ENCODE measurements at regions not wholly inside any gene's neighbourhood (a gene's known extent, or its start where the extent isn't known, plus 50 kb on each side); places are given as distances from the start of the nearest gene placed in this dataset.
A peak's percentile ranks its signal among the peaks of the same experiment; 100 is the strongest.

DNA sequence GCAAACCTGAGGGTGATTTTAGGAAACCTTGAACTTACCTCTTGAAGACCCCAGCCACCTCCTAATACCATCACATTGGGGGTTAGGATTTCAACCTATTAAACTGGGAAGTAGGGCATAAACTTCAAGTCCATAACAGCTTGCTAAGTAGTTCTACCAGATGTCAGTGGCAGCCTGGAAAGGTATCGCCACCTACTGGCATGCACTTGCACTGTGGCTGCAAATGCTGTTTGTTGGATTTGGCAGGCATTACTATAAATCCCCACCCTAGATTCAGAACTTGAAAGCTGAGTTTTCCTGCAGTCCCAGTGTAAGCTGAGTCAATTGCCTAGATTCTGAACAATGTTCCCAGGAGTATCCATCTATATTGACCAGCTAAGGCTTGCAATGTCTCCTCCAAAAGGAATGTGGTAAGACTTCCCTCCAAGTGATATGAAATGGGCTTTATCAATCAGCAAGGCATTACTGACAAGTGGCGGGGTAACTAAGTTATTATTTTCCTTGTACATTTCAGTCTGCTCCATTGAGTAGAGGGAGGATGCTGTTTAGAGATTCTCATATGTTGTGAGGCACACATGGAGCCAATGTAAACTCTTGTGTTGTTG lies 474.5 kb downstream of the PTPRC start:
- intact Hi-C loops (cut with DNase I, micrococcal nuclease) = no loop called here
- ATAC-seq = peak; percentile 78
- peak; percentile 42 to 60 for DNase-seq

DNA sequence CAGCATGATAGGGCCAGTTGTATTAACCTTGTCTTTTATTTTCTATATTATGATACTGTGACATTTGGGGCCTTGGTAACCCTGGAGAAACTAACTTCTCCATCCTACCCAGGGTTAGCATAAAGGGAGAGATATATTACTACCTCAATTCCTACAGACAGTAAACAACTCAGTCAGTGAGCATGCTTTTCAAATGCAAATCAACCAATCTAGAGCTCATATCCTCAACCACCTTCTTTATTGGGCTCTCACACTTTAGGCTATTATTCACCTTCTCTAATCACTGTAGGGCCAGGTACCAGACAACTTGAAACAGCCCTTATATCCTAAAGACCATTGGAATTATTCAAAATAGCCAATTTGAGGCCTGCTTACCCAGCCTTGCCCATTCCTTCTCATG lies 477.6 kb downstream of the PTPRC start:
- DNase-seq = no peak
- intact Hi-C loops (cut with DNase I, micrococcal nuclease) = no loop called here
- no peak for ATAC-seq

DNA sequence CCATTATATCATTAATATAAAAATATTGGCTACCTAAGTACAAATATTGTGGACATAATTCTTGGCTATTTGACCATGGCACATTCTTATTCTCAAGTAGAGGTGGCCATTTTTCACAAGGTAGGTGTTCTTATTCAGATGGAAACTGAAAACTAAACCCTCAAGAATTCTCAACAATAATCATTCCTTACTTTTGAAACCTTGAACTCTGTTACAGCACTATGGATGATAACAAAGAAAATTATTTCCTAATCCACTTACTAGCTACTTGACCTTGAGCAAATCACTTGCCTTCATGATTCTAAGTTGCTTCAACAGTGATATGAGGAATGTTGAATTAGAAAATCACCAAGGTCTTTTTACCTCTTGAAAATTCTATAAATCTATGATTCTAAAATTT lies 482.2 kb downstream of the PTPRC start:
- intact Hi-C loops (cut with DNase I, micrococcal nuclease) = no loop called here
- no peak for DNase-seq
- ATAC-seq = no peak

DNA sequence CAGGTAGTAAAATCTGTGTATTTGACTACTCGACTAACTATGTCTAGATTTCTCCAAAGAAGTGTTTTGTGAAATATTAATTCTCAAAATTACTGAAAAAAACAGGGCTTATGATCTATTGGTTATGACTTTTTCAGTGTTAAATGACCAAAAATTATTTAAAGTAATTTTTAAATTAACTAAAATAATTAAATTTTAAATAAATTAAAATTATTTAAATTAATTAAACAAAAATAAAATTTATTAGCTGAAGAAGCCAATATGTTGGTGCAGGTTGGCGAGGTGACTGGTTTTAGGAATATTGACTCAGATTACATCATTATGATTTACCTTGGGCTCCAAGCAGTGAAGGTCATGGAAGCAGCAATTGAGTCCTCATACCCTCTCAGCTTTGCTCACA lies 483.2 kb downstream of the PTPRC start:
- ATAC-seq = no peak
- intact Hi-C loops (cut with DNase I, micrococcal nuclease) = no loop called here
- no peak for DNase-seq

DNA sequence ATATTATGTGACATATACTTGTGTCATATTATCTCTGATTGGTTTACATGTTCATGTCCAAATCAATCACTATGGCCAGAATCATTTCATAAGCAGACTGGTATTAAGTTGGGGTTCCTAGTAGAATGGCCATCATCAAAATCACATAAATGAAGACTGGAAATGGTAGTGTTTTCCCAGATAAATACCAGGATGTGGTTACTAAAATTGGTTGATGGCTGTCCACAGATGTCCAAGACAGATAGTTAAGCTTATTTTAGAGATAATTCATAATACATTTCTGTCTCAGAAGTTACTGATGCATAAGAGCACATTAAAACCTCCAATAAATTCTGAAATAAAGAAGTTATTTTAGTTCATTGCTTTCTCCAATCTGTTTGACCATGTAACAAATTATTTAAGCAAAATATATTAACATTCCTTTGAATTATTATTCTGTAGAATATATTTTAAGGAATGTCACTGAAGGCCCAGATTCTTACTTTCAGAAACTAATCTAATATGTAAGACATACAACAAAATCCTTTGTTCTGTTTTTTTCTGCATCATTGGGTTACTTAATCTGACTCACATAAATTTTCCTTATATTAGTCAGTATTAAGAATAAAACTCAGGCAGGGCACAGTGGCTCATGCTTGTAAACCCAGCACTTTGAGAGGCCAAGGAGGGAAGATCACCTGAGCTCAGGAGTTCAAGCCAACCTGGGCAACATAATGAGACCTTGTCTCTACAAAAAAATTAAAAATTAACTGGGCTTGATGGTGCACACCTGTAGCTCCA lies 483.9 kb downstream of the PTPRC start:
- ATAC-seq = no peak
- intact Hi-C loops (cut with DNase I, micrococcal nuclease) = no loop called here
- no peak for DNase-seq

DNA sequence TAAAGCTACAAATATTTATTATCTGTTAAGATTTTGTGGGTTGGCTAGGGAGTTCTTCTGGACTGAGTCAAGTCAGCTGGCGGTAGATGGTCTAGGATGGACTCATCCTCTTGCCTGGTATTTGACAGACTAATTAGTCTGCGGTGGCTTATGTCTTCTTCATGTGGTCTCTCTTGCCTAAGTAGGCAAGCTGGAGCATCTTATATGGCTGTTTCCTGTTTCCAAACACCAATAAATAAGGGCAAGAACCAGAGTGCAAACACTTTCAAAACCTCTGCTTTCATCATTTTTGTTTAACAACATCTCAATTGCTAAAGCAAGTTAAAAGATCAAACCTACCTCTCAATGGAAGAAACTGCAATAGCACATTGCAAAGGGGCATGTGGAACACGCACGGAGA lies 484.8 kb downstream of the PTPRC start:
- ATAC-seq = no peak
- DNase-seq = no peak

DNA sequence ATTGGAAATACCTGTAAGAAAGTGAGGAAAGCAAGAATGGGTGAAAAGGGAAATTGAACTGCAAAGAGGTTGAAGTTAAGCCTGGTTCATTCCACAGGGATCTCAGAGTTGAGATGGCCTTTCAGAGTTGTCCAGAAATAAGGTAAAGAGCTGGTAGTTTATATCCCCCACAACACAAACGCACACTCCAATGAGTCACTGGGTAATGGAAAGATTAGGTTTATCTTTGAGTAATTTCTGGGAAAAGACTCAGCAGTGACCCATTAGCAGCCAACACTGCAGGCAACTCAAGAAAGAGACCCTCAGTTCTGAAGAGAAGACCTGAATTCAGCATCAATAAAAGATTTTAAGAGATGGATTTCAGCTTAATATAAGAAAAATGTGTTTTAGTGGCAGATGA lies 485.5 kb downstream of the PTPRC start:
- intact Hi-C loops (cut with DNase I, micrococcal nuclease) = no loop called here
- no peak for ATAC-seq
- DNase-seq = no peak

More for the DNA sequence above, 484.8 kb downstream of the PTPRC start:
- intact Hi-C loops (cut with DNase I, micrococcal nuclease) = no loop called here

DNA sequence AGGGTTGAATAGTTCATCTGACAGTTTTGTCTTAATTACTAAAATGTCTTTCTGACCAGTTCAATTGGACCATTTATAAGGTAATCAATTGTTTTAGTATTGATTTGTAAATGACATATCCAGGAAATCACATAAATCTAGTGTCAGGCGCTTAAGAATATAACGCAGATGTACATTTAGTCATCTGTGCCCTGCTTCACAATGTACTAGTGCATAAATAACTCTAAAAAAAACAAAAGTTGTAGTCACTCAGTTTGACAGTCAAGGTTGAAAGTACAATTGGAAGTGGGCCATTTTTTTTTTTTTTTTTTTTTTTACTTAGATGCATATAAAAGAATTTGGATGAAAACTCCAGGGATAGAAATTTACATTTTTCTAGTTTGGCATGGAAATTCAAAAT lies 490.4 kb downstream of the PTPRC start:
- no peak for DNase-seq
- no peak for ATAC-seq
- intact Hi-C loops (cut with DNase I, micrococcal nuclease) = no loop called here

DNA sequence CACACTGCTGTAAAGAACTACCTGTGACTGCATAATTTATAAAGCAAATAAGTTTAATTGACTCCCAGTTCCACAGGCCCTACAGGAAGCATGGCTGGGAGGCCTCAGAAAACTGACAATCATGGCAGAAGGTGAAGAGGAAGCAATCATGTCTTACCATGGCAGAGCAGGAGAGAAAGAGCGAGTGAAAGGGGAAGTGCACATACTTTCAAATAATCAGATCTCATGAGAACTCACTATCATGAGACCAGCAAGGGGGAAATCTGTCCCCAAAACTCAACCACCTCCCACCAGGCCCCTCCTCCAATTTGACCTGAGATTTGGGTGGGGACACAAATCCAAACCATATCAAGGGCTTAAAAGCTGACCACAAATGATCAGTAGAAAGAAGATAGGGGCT lies 493.2 kb downstream of the PTPRC start:
- no peak for DNase-seq
- ATAC-seq = no peak
- intact Hi-C loops (cut with DNase I, micrococcal nuclease) = no loop called here

DNA sequence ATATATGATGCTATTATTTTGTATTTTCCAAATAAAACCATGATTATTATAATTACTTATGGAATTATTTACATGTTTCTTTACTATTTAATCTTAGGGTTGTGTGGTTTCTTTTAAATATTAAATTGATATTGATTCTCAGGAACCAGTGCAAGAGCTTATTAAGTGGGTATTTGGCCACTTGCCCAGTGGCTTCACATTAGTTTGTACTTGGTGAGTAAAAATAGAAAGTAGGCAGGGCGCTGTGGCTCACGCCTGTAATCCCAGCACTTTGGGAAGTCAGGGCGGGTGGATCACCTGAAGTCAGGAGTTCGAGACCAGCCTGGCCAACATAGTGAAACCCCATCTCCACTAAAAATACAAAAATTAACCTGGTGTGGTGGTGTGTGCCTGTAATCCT lies 497.1 kb downstream of the PTPRC start:
- DNase-seq (no peak), ATAC-seq (no peak)
- intact Hi-C loops (cut with DNase I, micrococcal nuclease) = no loop called here

DNA sequence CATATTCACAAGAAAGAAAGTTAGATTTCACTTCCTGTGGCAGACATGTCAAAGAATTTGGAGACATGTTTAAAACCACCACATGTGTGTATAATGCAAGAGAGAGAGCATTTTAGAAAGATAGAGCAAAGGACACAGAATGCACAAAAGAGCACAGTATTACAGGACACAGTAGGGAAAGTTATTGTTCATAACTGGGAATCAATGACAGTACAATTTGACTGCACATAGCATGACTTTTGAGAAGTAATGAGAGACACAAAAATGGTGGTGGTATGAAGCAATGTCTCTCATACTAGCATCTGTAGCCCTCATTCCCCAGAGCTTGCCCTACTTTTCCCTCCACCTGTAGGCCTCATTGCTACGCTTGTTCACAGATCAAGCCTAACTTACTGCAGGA lies 499.2 kb downstream of the PTPRC start:
- DNase-seq = no peak
- no peak for ATAC-seq
- intact Hi-C loops (cut with DNase I, micrococcal nuclease) = no loop called here

DNA sequence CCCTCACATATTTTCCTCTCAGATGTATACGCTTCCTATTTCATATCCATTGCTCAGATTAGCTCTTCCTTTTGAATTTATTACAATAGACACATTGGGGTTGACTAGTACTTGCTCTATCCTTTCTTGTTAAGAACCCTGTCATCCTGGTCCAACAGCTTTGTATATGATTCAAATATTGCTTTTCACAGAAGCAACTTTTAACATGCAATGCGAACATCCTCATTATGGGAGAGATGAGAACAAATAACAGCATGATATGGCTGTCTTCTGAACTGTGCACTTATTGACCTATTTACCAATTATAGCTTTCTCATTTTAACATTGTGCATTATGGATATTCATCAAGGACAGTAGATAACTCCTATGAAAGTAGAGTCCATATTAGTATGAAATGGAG lies 510.8 kb downstream of the PTPRC start:
- DNase-seq = no peak
- intact Hi-C loops (cut with DNase I, micrococcal nuclease) = no loop called here

DNA sequence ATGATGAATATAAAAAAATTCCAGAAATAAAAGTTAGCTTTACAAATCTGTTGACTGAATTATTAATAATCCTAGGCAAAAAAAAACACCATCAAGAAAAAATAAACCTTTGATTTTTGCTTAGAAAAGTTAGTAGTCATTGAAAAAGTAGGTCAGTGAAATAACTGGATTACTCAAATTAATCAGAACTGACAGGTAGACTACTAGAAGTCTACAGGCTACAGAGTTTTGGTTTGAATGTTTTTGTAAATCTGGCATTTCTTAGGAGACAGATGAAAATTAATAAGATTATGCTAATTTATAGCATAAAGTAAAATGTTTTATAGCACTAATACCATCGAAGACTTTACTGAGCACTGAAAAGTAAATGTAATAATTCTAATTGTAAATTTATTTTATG lies 511.9 kb downstream of the PTPRC start:
- DNase-seq = no peak
- intact Hi-C loops (cut with DNase I, micrococcal nuclease) = no loop called here
- ATAC-seq = no peak

More for the DNA sequence above, 510.8 kb downstream of the PTPRC start:
- ATAC-seq = no peak

DNA sequence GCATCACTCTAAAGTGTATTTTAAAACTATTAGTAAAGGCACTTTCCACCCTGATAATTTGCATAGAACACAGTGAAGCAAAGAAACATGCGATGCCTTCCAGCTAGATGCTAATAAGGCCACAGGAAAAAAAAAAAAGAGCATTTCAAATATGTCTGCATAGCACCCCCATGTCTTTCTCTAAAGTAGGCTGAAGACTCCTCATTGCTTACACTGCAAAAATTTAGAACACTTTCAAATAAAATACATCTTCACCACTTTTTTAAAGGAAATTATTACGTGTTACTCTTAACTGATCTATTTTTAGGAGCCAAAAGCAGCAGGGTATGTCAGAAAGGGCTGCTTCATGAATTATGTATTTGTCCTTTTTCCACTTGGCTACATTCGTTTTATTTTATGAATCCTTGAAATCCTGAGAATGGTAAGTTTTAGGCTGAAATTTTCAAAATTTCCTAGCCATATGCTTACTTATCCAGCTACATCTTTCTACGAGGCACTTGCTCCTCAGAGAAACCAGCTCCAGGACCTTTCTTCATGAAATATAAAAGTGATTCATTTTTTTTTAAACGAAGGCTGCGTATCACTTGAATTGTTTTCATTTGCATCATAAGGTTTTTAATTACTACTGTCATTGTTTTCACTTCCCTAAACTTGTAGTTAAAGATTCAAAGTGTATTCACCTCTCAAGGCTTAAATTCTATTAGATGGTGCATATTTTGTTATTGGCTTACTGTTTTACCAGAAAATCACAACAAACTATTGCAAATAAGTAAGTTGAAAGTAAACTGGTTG lies 513.0 kb downstream of the PTPRC start:
- intact Hi-C loops (cut with DNase I, micrococcal nuclease) = no loop called here
- ATAC-seq (no peak), DNase-seq (no peak)

DNA sequence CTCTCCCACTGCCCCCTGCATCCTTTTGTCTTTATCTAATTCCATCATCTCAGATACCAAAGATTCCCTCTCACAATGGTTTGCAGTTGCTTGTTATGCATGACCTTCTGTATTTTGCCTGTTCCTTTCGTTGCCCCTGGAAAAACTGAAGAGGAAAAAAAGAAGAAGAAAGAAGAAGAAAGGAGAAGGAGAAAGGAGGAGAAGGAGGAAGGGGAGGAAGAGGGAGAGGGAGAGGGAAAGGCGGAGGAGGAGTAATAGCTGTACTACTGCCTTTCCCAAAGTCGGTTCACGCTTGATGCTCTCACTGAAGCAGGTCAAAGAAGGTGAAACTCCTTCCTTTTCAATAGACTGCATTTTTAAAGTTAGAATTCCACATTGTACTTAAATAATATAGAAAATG lies 513.8 kb downstream of the PTPRC start:
- DNase-seq = no peak
- intact Hi-C loops (cut with DNase I, micrococcal nuclease) = no loop called here
- ATAC-seq = no peak

DNA sequence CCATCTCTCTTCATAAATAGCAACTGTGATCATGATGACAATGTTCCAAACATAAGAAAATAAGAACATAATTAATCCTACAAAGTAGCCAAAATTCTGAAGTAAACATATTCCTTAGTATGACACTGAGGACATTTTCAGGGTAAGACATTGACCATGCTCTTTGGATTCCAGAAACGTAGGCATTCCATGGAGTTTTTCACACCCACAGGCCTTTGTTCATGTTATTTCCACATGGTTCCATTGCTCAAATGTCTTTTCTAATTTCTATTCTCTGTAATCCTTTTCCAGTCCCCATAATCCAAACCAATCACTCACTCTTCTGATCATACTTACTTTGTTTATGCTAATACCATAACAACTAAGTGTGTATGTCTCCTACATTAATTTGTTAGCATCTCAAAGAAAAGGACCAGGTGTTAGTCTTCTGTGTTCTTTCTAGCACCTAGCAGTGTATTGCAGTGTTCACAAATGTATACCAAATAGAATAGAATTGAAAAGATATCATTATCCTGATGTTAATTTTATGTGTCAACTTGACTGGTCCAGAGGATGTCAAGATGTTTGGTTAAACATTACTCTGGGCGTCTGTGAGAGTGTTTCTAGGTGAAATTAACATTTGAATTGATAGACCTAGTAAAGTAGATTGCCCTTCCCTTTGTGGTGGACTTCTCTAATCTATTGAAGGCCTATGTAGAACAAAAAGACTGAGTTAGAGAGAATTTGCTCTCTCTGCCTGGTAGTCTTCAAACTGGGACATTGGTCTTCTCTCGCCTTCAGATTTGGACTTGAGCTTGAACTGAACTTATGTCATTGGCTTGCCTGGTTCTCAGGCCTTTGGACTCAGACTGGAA lies 516.6 kb downstream of the PTPRC start:
- intact Hi-C loops (cut with DNase I, micrococcal nuclease) = no loop called here
- ATAC-seq (no peak), DNase-seq (no peak)

DNA sequence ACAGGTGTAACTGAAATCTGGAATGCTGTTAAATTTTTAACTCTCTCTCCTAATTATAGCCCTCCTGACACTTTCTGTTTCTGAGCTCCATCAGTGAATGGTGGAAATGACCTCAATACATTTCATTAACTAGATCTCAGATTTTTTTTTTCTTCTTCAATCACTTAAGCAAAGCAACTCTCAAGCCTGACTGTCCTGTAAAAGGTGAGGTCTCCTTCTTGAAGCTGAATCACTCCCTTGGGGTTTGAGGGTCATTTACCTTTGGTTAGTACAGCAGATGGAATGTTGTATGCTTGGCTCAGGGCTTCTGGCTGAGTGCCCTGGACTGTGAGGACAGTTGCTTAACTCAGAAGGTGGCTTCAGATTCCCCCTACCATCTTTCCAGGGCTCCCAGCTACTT lies 518.7 kb downstream of the PTPRC start:
- intact Hi-C loops (cut with DNase I, micrococcal nuclease) = no loop called here
- DNase-seq (no peak), ATAC-seq (no peak)

DNA sequence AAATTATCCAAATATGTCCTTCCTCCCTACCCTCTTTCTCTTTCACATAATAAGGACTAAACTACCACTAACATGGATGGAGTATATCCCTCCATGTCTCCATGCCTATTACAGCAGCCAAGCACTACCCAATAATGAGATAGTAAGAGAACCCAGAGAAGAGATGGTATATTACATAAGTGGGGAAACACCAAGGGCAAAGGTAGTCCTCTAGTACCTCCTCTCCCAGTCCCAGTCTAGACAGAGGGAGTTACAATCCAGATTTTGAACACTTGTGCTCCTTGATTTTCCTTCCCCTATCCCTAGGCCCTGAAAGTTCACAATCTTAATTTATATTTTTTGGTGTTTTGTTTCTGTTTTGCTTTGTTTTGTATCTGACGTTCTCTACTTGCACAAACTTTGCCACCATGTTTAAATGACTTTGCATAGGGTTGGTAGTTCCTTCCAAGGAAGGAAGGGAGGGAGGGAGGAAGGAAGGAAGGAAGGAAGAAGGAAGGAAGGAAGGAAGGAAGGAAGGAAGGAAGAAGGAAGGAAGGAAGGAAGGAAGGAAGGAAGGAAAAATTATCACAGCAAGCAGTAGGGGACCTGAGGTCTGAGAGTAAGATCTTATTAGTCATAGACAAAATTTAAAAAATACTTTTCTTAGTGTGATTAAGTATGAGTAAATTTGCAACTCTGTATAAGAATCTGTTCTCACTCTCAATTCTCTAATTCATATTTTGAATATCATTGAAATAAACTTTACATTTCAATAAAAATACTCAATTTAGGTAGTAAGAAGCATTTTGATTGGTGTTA lies 521.9 kb downstream of the PTPRC start:
- ATAC-seq (no peak), DNase-seq (no peak)
- intact Hi-C loops (cut with DNase I, micrococcal nuclease) = no loop called here

DNA sequence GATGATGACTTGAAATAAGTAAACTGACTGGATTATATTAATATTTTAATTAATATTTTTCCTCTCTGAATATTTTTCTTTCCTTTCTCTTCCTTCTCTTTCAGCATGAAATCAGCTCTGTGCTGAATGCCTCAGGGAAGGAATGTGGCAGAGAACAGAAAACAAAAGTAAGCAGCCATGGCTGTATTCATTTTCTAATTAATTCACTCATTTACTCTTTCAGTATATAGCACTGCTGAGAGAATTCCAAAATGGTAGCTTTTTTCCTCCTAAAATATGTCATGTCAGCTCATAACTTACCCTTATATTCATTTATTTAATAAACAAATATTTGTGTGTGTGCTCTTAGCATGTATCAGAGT lies 522.5 kb downstream of the PTPRC start:
- ATAC-seq = no peak
- no peak for DNase-seq
- intact Hi-C loops (cut with DNase I, micrococcal nuclease) = no loop called here
